GM21576 (cell line): ENCODE measurements at regions not wholly inside any gene's neighbourhood (a gene's known extent, or its start where the extent isn't known, plus 50 kb on each side); places are given as distances from the start of the nearest gene placed in this dataset.
"Not testable (repeated sequence)": the region's sequence is repeated elsewhere in the genome, so short reads cannot be mapped to it uniquely, and the experiment has no call there.

Source experiments
- ATAC-seq: cut with Tn5 transposase; IDR thresholded peaks from one replicate; pipeline ENCODE4 v1.9.1; 2021; ENCODE audit warnings: mild to moderate bottlenecking, moderate library complexity; ENCODE audit not compliant: unreplicated experiment

DNA sequence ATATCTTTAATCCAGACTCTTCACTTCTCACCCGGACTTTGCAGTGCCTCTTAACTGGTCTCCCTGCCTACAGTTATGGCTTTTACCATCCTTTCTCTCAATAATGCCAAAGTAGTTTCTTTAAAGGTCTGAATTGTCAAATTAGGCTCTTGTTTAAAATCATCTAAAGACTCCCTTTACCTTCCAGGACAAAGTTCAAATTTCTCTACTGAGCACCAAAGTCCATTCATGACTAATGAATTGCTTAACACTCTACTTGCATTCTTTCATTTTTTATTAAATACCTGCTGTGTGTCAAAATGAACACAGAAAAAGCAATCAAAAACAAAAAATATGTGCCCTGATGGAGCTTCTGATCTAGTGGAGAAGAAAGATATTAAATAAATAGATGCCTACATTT, 472.4 kb upstream of the UBE2E2 start:
- no peak for ATAC-seq

GRCh38 chr3:22731901-22732300, 471.2 kb upstream of the UBE2E2 start:
- ATAC-seq: no peak

- no peak for ATAC-seq
These were observed 470.5 kb upstream of the UBE2E2 start for GRCh38 chr3:22732641-22733040.

DNA sequence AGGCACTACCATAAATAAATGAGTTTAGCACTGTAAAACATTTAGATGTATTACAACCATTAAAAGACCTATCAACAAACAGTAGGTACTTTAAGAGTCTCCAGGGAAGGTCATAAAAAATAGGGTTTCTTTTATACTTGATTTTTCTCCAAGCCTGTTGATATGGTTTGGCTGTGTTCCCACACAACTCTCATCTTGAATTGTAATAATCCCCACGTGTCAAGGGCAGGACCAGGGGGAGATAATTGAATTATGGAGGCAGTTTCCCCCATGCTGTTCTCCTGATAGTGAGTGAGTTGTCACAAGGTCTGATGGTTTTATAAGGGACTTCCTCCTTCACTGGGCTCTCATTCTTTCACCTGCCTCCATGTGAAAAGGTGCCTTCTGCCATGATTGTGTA, 468.9 kb upstream of the UBE2E2 start:
- ATAC-seq: no peak

GRCh38 chr3:22734756-22735155, 468.4 kb upstream of the UBE2E2 start:
- no peak for ATAC-seq

- no peak for ATAC-seq
These were observed 467.8 kb upstream of the UBE2E2 start for GRCh38 chr3:22735373-22735772.

GRCh38 chr3:22743386-22743785, 459.7 kb upstream of the UBE2E2 start:
- ATAC-seq: not testable (repeated sequence)

- no peak for ATAC-seq
These were observed 457.8 kb upstream of the UBE2E2 start for GRCh38 chr3:22745321-22745720.

GRCh38 chr3:22746221-22746620, 456.9 kb upstream of the UBE2E2 start:
- ATAC-seq: no peak

DNA sequence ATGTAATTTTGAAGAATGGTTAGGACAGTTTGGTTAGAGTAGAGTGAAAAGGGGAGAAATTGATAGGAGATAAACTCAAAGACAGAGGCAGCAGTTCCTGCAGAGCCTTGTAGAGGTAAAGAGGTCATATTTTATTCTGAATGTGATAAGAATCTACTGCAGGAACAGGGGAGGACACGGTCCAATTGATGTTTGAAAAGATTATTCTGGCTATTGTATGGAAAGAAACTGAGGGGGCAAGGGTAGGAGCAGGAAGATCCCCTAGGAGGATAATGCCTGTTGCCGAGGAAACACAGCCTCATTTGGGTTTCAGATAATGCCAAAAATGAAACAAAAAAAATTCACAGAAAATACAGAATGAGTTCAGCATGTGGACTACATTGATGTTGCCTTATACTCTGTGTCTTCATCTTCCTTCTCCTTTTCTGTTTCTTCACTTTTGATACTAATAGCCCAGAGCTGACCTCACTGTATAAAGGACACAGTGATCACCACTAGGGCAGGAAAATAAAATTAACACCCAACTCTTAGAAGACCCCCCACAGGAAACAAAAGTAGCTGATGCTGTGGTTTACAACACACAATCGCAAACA, 454.6 kb upstream of the UBE2E2 start:
- no peak for ATAC-seq

- no peak for ATAC-seq
These were observed 443.4 kb upstream of the UBE2E2 start for GRCh38 chr3:22759636-22760310.

DNA sequence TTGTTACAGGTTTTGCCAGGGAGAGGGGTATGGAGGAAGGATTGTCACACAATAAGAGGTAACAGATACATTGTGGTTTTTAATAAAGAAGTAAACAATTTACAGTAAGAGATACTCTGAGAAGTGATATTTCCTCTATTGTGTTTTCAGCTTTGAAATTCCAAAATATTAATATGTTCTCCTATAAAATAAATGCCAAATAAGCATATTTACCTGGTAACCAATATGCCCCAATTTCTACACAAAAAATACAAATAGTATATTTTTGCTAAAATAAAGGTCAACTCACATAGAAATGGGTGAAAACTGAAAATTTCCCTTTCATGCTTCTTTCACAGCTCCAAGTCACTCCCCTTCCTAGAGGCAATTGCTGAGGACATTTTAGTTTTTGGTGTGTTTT, 437.4 kb upstream of the UBE2E2 start:
- ATAC-seq: no peak

GRCh38 chr3:22777834-22778233, 425.3 kb upstream of the UBE2E2 start:
- ATAC-seq: no peak

DNA sequence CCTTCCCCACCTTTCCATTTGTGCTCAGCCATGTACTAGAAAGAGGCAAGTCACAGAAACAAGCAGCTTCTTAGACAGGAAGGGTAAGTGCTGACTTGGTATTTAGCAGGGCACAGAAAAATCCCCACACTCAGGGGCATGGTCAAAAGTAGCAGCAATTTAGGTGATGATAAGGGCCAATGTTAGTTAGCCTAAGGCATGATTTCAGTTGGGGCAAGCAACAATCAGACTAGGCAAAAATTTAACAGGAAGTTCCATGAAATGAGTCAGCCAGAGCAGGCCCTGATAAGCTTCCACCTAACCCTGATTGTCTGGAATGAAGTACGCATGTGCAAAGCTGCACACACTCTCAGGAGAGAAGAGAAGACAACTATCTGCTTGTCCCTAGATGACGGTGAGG, 423.4 kb upstream of the UBE2E2 start:
- no peak for ATAC-seq

DNA sequence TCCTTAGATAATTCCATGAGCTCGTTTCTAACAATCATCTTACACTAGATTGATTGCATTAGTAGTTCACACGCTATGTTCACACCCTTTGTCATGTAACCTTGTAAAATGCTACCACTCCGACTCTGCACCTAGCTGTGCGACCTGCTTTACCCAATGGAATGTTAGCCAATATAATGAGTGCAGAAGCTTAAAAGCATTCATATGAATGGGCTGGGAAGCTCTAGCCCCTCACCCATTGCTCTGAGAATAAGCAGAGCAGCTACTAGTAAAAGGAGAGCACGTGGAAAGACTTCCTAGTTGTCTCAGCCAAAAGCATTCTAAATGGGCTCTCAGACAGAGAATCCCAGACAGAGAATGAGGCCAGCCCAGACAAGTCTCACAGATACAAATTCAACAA, 410.6 kb upstream of the UBE2E2 start:
- no peak for ATAC-seq

DNA sequence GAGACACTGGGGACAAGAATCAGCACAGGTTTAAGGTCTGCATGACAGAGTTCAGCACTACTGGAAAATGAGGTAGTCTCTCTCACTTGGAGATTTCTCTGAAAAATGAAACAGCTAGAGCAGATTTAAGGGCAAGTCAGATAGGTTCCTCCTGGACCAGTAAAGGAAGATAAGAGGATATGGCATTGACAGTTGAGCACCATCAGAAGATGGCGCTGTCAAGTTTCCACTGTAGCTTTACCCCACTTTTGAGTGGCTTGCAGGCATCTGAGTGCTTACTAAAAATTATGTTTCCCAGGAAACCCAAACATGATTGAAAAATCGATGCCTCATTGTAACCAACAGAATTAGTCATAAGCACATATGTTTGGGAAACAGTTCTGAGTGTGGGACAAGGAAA, 407.2 kb upstream of the UBE2E2 start:
- ATAC-seq: no peak

DNA sequence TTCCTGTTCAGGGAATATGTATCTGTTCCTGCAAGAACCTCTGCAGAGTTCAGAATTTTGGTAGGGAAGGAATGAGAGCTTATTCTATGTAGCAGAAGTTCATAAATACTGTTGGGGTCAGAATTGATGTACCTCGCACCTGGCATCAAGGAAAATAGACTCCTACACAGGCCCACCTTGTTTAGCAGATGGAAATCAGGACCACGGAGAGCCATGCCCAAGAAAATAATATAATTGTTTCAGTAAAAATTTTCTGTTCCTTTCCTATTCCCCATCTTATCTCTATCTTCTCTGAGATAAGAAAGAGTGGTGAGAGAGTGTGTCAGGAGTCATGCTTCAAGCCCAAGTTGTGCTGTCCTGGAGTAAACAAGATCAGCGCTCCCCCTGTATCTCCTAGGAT, 404.7 kb upstream of the UBE2E2 start:
- no peak for ATAC-seq

- no peak for ATAC-seq
These were observed 383.9 kb upstream of the UBE2E2 start for GRCh38 chr3:22819209-22819608.

- ATAC-seq: no peak
These were observed 368.1 kb upstream of the UBE2E2 start for GRCh38 chr3:22835041-22835440.

DNA sequence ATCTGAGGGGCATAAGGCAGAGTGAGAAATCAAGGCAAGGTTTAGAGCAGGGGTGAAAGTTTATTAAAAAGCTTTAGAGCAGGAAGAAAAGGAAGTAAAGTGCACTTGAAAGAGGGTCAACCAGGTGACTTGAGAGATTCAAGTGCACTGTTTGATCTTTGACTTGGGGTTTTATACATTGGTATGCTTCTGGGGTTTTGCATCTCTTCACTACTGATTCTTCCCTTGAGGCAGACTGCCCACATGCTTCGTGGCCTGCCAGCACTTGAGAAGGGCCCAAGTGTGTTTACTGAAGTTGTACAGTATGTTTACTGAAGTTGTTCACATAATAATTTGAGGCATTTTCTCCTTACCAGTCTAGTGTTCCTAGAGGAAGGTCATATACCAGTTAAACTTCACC, 367.0 kb upstream of the UBE2E2 start:
- ATAC-seq: no peak

DNA sequence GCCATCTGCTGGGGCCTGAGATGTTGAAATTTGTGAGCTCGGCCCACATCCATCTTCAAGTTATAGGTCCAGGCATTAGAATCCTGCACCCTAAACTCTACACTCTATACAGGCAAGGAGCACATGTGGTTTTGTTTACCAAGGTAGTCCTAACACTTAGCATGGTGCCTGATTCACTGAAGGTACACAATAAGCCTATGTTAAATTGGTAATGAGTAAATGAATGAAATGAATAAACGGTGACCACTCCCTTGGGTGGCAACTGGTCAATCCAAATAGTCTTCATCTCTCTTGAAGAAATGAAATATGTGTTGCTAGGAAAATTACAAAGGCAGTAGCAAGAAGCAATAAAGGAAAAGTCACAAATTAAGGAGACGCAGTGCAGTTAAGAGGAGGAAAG, 359.3 kb upstream of the UBE2E2 start:
- ATAC-seq: no peak

- ATAC-seq: no peak
These were observed 356.6 kb upstream of the UBE2E2 start for GRCh38 chr3:22846566-22846965.

DNA sequence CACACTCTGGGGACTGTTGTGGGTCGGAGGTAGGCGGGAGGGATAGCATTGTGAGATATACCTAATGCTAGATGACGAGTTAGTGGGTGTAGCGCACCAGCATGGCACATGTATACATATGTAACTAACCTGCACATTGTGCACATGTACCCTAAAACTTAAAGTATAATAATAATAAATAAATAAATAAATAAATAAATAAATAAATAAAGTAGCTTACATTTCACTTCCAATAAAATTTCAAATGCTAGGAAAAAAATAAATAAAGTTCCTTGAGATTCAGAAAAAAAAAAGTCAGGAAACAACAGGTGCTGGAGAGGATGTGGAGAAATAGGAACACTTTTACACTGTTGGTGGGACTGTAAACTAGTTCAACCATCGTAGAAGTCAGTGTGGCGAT, 353.5 kb upstream of the UBE2E2 start:
- ATAC-seq: not testable (repeated sequence)
